Smooth muscle cell (in vitro differentiated cells): ENCODE measurements at regions not wholly inside any gene's neighbourhood (a gene's known extent, or its start where the extent isn't known, plus 50 kb on each side); places are given as distances from the start of the nearest gene placed in this dataset.

Experiments
- DNase-seq: peaks from one replicate; lab custom pipeline; 2025; ENCODE audit not compliant: unreplicated experiment; lab: John Stamatoyannopoulos, UW
- H2AFZ ChIP-seq: fragments of 200-600 bp; sonication (generic); 2 replicates; pipeline ENCODE4 v1.6.0; 2016; ENCODE audit warnings: antibody characterized with exemption, low read depth, mild to moderate bottlenecking
- H3F3A ChIP-seq: fragments of 200-600 bp; sonication (generic); 2 replicates; pipeline ENCODE4 v1.6.0; 2017; ENCODE audit warnings: antibody characterized with exemption, low read depth
- H3K27ac ChIP-seq: fragments of 200-600 bp; sonication (generic); 2 replicates; pipeline ENCODE4 v1.5.1; 2016; ENCODE audit warnings: low read depth, mild to moderate bottlenecking
- H3K27me3 ChIP-seq: fragments of 200-600 bp; sonication (generic); 2 replicates; pipeline ENCODE4 v1.6.1; 2016; ENCODE audit warnings: low read depth, mild to moderate bottlenecking
- H3K36me3 ChIP-seq: fragments of 200-600 bp; sonication (generic); 2 replicates; pipeline ENCODE4 v1.5.1; 2016; ENCODE audit warnings: low read depth
- H3K4me1 ChIP-seq: fragments of 200-600 bp; sonication (generic); 2 replicates; pipeline ENCODE4 v1.5.1; 2016; ENCODE audit warnings: low read depth
- H3K4me2 ChIP-seq: fragments of 200-600 bp; sonication (generic); 2 replicates; pipeline ENCODE4 v1.6.0; 2016; ENCODE audit warnings: mild to moderate bottlenecking
- H3K4me3 ChIP-seq: fragments of 200-600 bp; sonication (generic); 2 replicates; pipeline ENCODE4 v1.5.1; 2016; ENCODE audit warnings: mild to moderate bottlenecking
- H3K79me2 ChIP-seq: fragments of 200-600 bp; sonication (generic); 2 replicates; pipeline ENCODE4 v1.6.0; 2016; ENCODE audit warnings: low read depth, mild to moderate bottlenecking
- H3K9ac ChIP-seq: fragments of 200-600 bp; sonication (generic); 2 replicates; pipeline ENCODE4 v1.6.0; 2016; ENCODE audit warnings: low read depth
- H3K9me3 ChIP-seq: fragments of 200-600 bp; sonication (generic); replicated peaks from 2 replicates; pipeline ENCODE4 v1.5.1; 2016; ENCODE audit warnings: low read depth
- H4K20me1 ChIP-seq: fragments of 200-600 bp; sonication (generic); 2 replicates; pipeline ENCODE4 v1.6.0; 2016; ENCODE audit warnings: low read depth
- CTCF ChIP-seq: fragments of 200-600 bp; sonication (generic); IDR thresholded peaks from 2 replicates; pipeline ENCODE4 v1.5.1; 2017; ENCODE audit warnings: borderline replicate concordance, mild to moderate bottlenecking, antibody characterized with exemption; ENCODE audit not compliant: insufficient read depth, poor library complexity, severe bottlenecking
- WGBS: methylation state at CpG from one replicate; pipeline ENCODE4 v1.1.7; 2016; ENCODE audit warnings: low lambda C conversion rate; 5-methylcytosine and 5-hydroxymethylcytosine counted together

DNA sequence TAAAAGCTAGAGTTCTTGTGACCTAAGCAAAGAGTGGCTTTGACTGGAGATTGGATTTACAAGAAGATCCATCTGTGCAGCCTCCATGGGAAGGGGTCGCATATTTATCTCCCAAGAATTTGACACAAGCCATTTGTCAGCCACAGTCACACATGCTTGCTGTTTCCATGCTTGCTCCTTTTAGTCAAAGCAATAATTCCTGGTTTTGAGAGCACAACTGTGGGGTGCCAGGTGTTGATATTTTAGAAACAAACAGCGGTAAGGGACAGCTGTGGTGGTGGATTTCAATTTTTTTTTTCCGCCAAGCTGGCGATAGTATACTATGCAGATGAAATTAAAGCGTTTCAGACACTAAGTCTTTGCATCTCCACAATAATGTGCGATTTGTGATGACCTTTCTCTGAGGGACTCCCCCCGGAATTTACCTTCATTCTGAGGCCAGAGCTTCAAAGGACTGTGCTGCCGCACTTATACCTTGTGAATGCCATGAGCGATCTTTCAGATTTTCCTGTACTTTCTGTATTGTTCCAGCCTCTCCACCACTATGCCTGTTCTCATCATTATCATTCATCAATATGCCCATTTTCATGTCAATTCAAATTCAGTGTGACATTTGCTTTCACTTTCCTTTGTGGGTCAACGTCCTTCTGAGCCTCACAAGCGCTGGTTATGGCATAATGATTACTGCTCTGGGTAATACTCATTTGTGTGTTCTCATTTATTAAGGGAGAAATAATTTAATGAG, 108.2 kb upstream of the KBTBD8 start:
- H3K27me3 ChIP-seq, result no peaks in the 10 kb centered on the region
- TF ChIP-seq CTCF, result no peak
- no peak overlapping the region for H3K27ac ChIP-seq
- H3K79me2 ChIP-seq, result no peaks in the 10 kb centered on the region
- H3K9ac ChIP-seq, result no peak overlapping the region
- H3K4me3 ChIP-seq, result no peak overlapping the region
- DNase-seq, result no peak
- WGBS, result 84% methylated on average over 11 of the region's 11 CpGs
- no peaks in the 10 kb centered on the region for H4K20me1 ChIP-seq
- H3F3A ChIP-seq, result no peaks in the 10 kb centered on the region
- H3K36me3 ChIP-seq, result no peaks in the 10 kb centered on the region
- H3K9me3 ChIP-seq, result no peaks in the 10 kb centered on the region
- peaks cover 6% of the 10 kb centered on the region for H3K4me1 ChIP-seq
- H3K4me2 ChIP-seq, result no peak overlapping the region
- H2AFZ ChIP-seq, result no peak overlapping the region

- 71% methylated on average over 6 of the region's 6 CpGs for WGBS
- Histone ChIP-seq H3K4me1 (no peaks in the 10 kb centered on the region), H3K27ac (no peak overlapping the region), H3K27me3 (no peaks in the 10 kb centered on the region), H3K9me3 (peaks cover 7% of the 10 kb centered on the region), H3F3A (no peaks in the 10 kb centered on the region), H3K9ac (no peak overlapping the region), H4K20me1 (no peaks in the 10 kb centered on the region), H3K4me3 (no peak overlapping the region), H3K4me2 (no peak overlapping the region), H2AFZ (no peak overlapping the region), H3K79me2 (no peaks in the 10 kb centered on the region), H3K36me3 (no peaks in the 10 kb centered on the region)
- DNase-seq, result no peak
- TF ChIP-seq CTCF, result no peak
Observed at GRCh38 chr3:66898155-66898554, 100.0 kb upstream of the KBTBD8 start.

- Histone ChIP-seq H3K27me3 (no peaks in the 10 kb centered on the region), H3K9ac (no peak overlapping the region)
- 63% methylated on average over 2 of the region's 2 CpGs for WGBS
Observed at GRCh38 chr3:66904336-66904735, 93.8 kb upstream of the KBTBD8 start.

More at GRCh38 chr3:66904336-66904735, 93.8 kb upstream of the KBTBD8 start:
- no peak for DNase-seq
- no peaks in the 10 kb centered on the region for H3K4me1 ChIP-seq
- H3K36me3 ChIP-seq, result no peaks in the 10 kb centered on the region
- H3K4me2 ChIP-seq, result no peak overlapping the region
- H3F3A ChIP-seq, result no peaks in the 10 kb centered on the region
- no peak overlapping the region for H3K27ac ChIP-seq
- TF ChIP-seq CTCF, result no peak
- no peaks in the 10 kb centered on the region for H4K20me1 ChIP-seq
- H3K79me2 ChIP-seq, result no peaks in the 10 kb centered on the region
- H2AFZ ChIP-seq, result no peak overlapping the region
- peaks cover 7% of the 10 kb centered on the region for H3K9me3 ChIP-seq
- no peak overlapping the region for H3K4me3 ChIP-seq
